ENCODE measurements at regions not wholly inside any gene's neighbourhood (a gene's known extent, or its start where the extent isn't known, plus 50 kb on each side); places are given as distances from the start of the nearest gene placed in this dataset.

GRCh38 chr2:234415706-234416105, 81.2 kb downstream of the ARL4C start:
- no peak overlapping the region for H3K27ac ChIP-seq (ENCODE audit: low read length)
- no peak for TF ChIP-seq EZH2 (IDR thresholded peaks at IDR 0.05; ENCODE audit: borderline replicate concordance, insufficient read depth, low read length, poor library complexity, severe bottlenecking)
- TF ChIP-seq, protein P1, sequence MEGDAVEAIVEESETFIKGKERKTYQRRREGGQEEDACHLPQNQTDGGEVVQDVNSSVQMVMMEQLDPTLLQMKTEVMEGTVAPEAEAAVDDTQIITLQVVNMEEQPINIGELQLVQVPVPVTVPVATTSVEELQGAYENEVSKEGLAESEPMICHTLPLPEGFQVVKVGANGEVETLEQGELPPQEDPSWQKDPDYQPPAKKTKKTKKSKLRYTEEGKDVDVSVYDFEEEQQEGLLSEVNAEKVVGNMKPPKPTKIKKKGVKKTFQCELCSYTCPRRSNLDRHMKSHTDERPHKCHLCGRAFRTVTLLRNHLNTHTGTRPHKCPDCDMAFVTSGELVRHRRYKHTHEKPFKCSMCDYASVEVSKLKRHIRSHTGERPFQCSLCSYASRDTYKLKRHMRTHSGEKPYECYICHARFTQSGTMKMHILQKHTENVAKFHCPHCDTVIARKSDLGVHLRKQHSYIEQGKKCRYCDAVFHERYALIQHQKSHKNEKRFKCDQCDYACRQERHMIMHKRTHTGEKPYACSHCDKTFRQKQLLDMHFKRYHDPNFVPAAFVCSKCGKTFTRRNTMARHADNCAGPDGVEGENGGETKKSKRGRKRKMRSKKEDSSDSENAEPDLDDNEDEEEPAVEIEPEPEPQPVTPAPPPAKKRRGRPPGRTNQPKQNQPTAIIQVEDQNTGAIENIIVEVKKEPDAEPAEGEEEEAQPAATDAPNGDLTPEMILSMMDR (IDR thresholded peaks at IDR 0.05; ENCODE audit: poor library complexity, severe bottlenecking), result no peak
- TF ChIP-seq TAF1 (IDR thresholded peaks at IDR 0.05; ENCODE audit: low read depth), result no peak
- no peak for TF ChIP-seq SMC3 (conservative IDR thresholded peaks at IDR 0.05; ENCODE audit: poor library complexity)
- TF ChIP-seq MXI1 (conservative IDR thresholded peaks at IDR 0.05; ENCODE audit: poor library complexity, severe bottlenecking), result no peak
- no peak for TF ChIP-seq RAD21 (conservative IDR thresholded peaks at IDR 0.05)
- no peak for TF ChIP-seq EP300 (conservative IDR thresholded peaks at IDR 0.05; ENCODE audit: poor library complexity, severe bottlenecking)
- TF ChIP-seq POLR2AphosphoS5 (IDR thresholded peaks at IDR 0.05), result no peak
- no peak for TF ChIP-seq REST (IDR thresholded peaks at IDR 0.05; ENCODE audit: borderline replicate concordance)
- H3K36me3 ChIP-seq (ENCODE audit: insufficient read depth, low read length), result no peaks in the 10 kb centered on the region
- no peaks in the 10 kb centered on the region for H3K9me2 ChIP-seq (ENCODE audit: insufficient read depth, low read length)
- H4K20me1 ChIP-seq (ENCODE audit: insufficient read depth), result no peaks in the 10 kb centered on the region
- H3K79me2 ChIP-seq (replicated peaks; ENCODE audit: insufficient read depth, low read length), result no peaks in the 10 kb centered on the region
- no peak overlapping the region for H3K4me2 ChIP-seq (ENCODE audit: low read length)
- H3K4me3 ChIP-seq (ENCODE audit: low read length), result no peak overlapping the region
- no peak overlapping the region for H2AFZ ChIP-seq (ENCODE audit: low read depth, low read length)
- no peak overlapping the region for H3K9ac ChIP-seq (ENCODE audit: low read length)
- H3K9me3 ChIP-seq (ENCODE audit: low read length), result no peaks in the 10 kb centered on the region
- no peaks in the 10 kb centered on the region for H3F3A ChIP-seq (ENCODE audit: insufficient read depth, low read length, poor library complexity, severe bottlenecking)
- H3K27me3 ChIP-seq (ENCODE audit: insufficient read depth, low read depth, low read length), result no peaks in the 10 kb centered on the region

- H3K27me3 ChIP-seq (ENCODE audit: insufficient read depth, low read depth, low read length), result no peaks in the 10 kb centered on the region
- no peak overlapping the region for H2AFZ ChIP-seq (ENCODE audit: low read depth, low read length)
- H3K4me2 ChIP-seq (ENCODE audit: low read length), result no peak overlapping the region
- H4K20me1 ChIP-seq (ENCODE audit: insufficient read depth), result no peaks in the 10 kb centered on the region
- H3K9me2 ChIP-seq (ENCODE audit: insufficient read depth, low read length), result no peaks in the 10 kb centered on the region
- no peak overlapping the region for H3K9ac ChIP-seq (ENCODE audit: low read length)
- H3K27ac ChIP-seq (ENCODE audit: low read length), result no peak overlapping the region
- H3K9me3 ChIP-seq (ENCODE audit: low read length), result no peaks in the 10 kb centered on the region
- no peak overlapping the region for H3K4me3 ChIP-seq (ENCODE audit: low read length)
- H3K36me3 ChIP-seq (ENCODE audit: insufficient read depth, low read length), result no peaks in the 10 kb centered on the region
- no peaks in the 10 kb centered on the region for H3F3A ChIP-seq (ENCODE audit: insufficient read depth, low read length, poor library complexity, severe bottlenecking)
- TF ChIP-seq REST (IDR thresholded peaks at IDR 0.05; ENCODE audit: borderline replicate concordance) (no peak), MXI1 (conservative IDR thresholded peaks at IDR 0.05; ENCODE audit: poor library complexity, severe bottlenecking) (no peak), TAF1 (IDR thresholded peaks at IDR 0.05; ENCODE audit: low read depth) (no peak), SMC3 (conservative IDR thresholded peaks at IDR 0.05; ENCODE audit: poor library complexity) (no peak), RAD21 (conservative IDR thresholded peaks at IDR 0.05) (no peak), POLR2AphosphoS5 (IDR thresholded peaks at IDR 0.05) (no peak), EZH2 (IDR thresholded peaks at IDR 0.05; ENCODE audit: borderline replicate concordance, insufficient read depth, low read length, poor library complexity, severe bottlenecking) (no peak), EP300 (conservative IDR thresholded peaks at IDR 0.05; ENCODE audit: poor library complexity, severe bottlenecking) (no peak)
- TF ChIP-seq, protein P1 (IDR thresholded peaks at IDR 0.05; ENCODE audit: poor library complexity, severe bottlenecking), result no peak
- H3K79me2 ChIP-seq (replicated peaks; ENCODE audit: insufficient read depth, low read length), result no peaks in the 10 kb centered on the region
Observed at GRCh38 chr2:234414596-234414995, 82.3 kb downstream of the ARL4C start.
